HepG2 (cell line): ENCODE measurements at regions not wholly inside any gene's neighbourhood (a gene's known extent, or its start where the extent isn't known, plus 50 kb on each side); places are given as distances from the start of the nearest gene placed in this dataset.

Experiments
- CENPX ChIP-seq: sonication (generic); formaldehyde crosslinking; IDR thresholded peaks from 2 replicates; pipeline ENCODE4 v1.9.0; 2021; ENCODE audit warnings: mild to moderate bottlenecking, missing genetic modification reagents, moderate library complexity
- DPF2 ChIP-seq: sonication (generic); formaldehyde crosslinking; IDR thresholded peaks from 2 replicates; pipeline ENCODE4 v1.4.0; 2020; ENCODE audit warnings: mild to moderate bottlenecking, low read depth, missing genetic modification reagents, borderline replicate concordance
- MXD1 ChIP-seq: sonication (generic); formaldehyde crosslinking; IDR thresholded peaks from 2 replicates; pipeline ENCODE4 v1.4.0; 2020; ENCODE audit warnings: mild to moderate bottlenecking, missing genetic modification reagents
- PBX3 ChIP-seq: sonication (generic); formaldehyde crosslinking; IDR thresholded peaks from 2 replicates; pipeline ENCODE4 v1.8.1; 2023; ENCODE audit warnings: missing genetic modification reagents, inconsistent platforms, borderline replicate concordance
- RNF219 ChIP-seq: sonication (generic); formaldehyde crosslinking; IDR thresholded peaks from 2 replicates; pipeline ENCODE4 v1.5.0; 2020; ENCODE audit warnings: mild to moderate bottlenecking, missing genetic modification reagents
- SMAD1 ChIP-seq: sonication (generic); formaldehyde crosslinking; IDR thresholded peaks from 2 replicates; pipeline ENCODE4 v1.4.0; 2020; ENCODE audit warnings: missing genetic modification reagents, low read depth, mild to moderate bottlenecking, borderline replicate concordance
- TRAFD1 ChIP-seq: sonication (generic); formaldehyde crosslinking; IDR thresholded peaks from 2 replicates; pipeline ENCODE4 v1.5.1; 2020; ENCODE audit warnings: missing genetic modification reagents, mild to moderate bottlenecking, borderline replicate concordance
- ZNF260 ChIP-seq: sonication (generic); formaldehyde crosslinking; IDR thresholded peaks from 2 replicates; pipeline ENCODE4 v1.4.0; 2020; ENCODE audit warnings: missing genetic modification reagents, low read depth, mild to moderate bottlenecking, borderline replicate concordance
- ZNF263 ChIP-seq: sonication (generic); formaldehyde crosslinking; IDR thresholded peaks from 2 replicates; pipeline ENCODE4 v1.4.0; 2020; ENCODE audit warnings: missing genetic modification reagents
- ZNF713 ChIP-seq: sonication (generic); formaldehyde crosslinking; IDR thresholded peaks from 2 replicates; pipeline ENCODE4 v1.4.0; 2020; ENCODE audit warnings: mild to moderate bottlenecking, missing genetic modification reagents
- ZNF839 ChIP-seq: sonication (generic); formaldehyde crosslinking; IDR thresholded peaks from 2 replicates; pipeline ENCODE4 v1.4.0; 2020; ENCODE audit warnings: missing genetic modification reagents, mild to moderate bottlenecking, borderline replicate concordance
- ZSCAN12 ChIP-seq: sonication (generic); formaldehyde crosslinking; IDR thresholded peaks from 2 replicates; pipeline ENCODE4 v1.9.0; 2021; ENCODE audit warnings: mild to moderate bottlenecking, missing genetic modification reagents

- no peak for TF ChIP-seq MXD1 (CRISPR knock-in tag)
- no peak for TF ChIP-seq PBX3
- TF ChIP-seq ZNF263 (CRISPR knock-in tag), result no peak
- TF ChIP-seq ZNF260, result no peak
- TF ChIP-seq CENPX, result no peak
- no peak for TF ChIP-seq TRAFD1 (CRISPR knock-in tag)
- TF ChIP-seq DPF2 (CRISPR knock-in tag), result no peak
- TF ChIP-seq ZSCAN12 (CRISPR knock-in tag), result no peak
- no peak for TF ChIP-seq SMAD1 (CRISPR knock-in tag)
- no peak for TF ChIP-seq RNF219 (CRISPR knock-in tag)
- no peak for TF ChIP-seq ZNF713
- TF ChIP-seq ZNF839 (CRISPR knock-in tag), result no peak
Observed at GRCh38 chr1:60868901-60869663, 213.3 kb upstream of the NFIA start (continued).
